ENCODE measurements at regions not wholly inside any gene's neighbourhood (a gene's known extent, or its start where the extent isn't known, plus 50 kb on each side); places are given as distances from the start of the nearest gene placed in this dataset.

- Histone ChIP-seq H3K27me3 (replicated peaks; ENCODE audit: control insufficient read depth, insufficient read depth, low read length) (no peaks in the 10 kb centered on the region), H3K36me3 (ENCODE audit: control insufficient read depth, insufficient read depth, low read length) (no peaks in the 10 kb centered on the region), H3K4me3 (replicated peaks; ENCODE audit: low read depth, low read length) (no peak overlapping the region)
- DNase-seq (ENCODE audit: extremely low read depth, insufficient read length) = no peak
- TF ChIP-seq CTCF (IDR thresholded peaks at IDR 0.05; ENCODE audit: insufficient read depth, low read length, poor library complexity, severe bottlenecking) = no peak
Measured at GRCh38 chrX:20421275-20421674, 154.6 kb upstream of the RPS6KA3 start.

- no peak overlapping the region for H3K4me3 ChIP-seq (replicated peaks; ENCODE audit: low read depth, low read length)
- no peaks in the 10 kb centered on the region for H3K36me3 ChIP-seq (ENCODE audit: control insufficient read depth, insufficient read depth, low read length)
- no peaks in the 10 kb centered on the region for H3K27me3 ChIP-seq (replicated peaks; ENCODE audit: control insufficient read depth, insufficient read depth, low read length)
- DNase-seq (ENCODE audit: extremely low read depth, insufficient read length) = no peak
- no peak for TF ChIP-seq CTCF (IDR thresholded peaks at IDR 0.05; ENCODE audit: insufficient read depth, low read length, poor library complexity, severe bottlenecking)
Measured at GRCh38 chrX:20420058-20420457, 153.3 kb upstream of the RPS6KA3 start.

- no peaks in the 10 kb centered on the region for H3K36me3 ChIP-seq (ENCODE audit: control insufficient read depth, insufficient read depth, low read length)
- no peaks in the 10 kb centered on the region for H3K27me3 ChIP-seq (replicated peaks; ENCODE audit: control insufficient read depth, insufficient read depth, low read length)
- TF ChIP-seq CTCF (IDR thresholded peaks at IDR 0.05; ENCODE audit: insufficient read depth, low read length, poor library complexity, severe bottlenecking) = no peak
- DNase-seq (ENCODE audit: extremely low read depth, insufficient read length) = peak; percentile 20
- no peak overlapping the region for H3K4me3 ChIP-seq (replicated peaks; ENCODE audit: low read depth, low read length)
Measured at GRCh38 chrX:20418379-20419150, 151.9 kb upstream of the RPS6KA3 start.

- no peak for DNase-seq (ENCODE audit: extremely low read depth, insufficient read length)
- H3K36me3 ChIP-seq (ENCODE audit: control insufficient read depth, insufficient read depth, low read length) = no peaks in the 10 kb centered on the region
- TF ChIP-seq CTCF (IDR thresholded peaks at IDR 0.05; ENCODE audit: insufficient read depth, low read length, poor library complexity, severe bottlenecking) = no peak
- no peaks in the 10 kb centered on the region for H3K27me3 ChIP-seq (replicated peaks; ENCODE audit: control insufficient read depth, insufficient read depth, low read length)
- no peak overlapping the region for H3K4me3 ChIP-seq (replicated peaks; ENCODE audit: low read depth, low read length)
Measured at GRCh38 chrX:20414762-20415445, 148.2 kb upstream of the RPS6KA3 start.

GRCh38 chrX:20414066-20414465 is 147.4 kb upstream of the RPS6KA3 start:
- DNase-seq (ENCODE audit: extremely low read depth, insufficient read length) = no peak
- Histone ChIP-seq H3K4me3 (replicated peaks; ENCODE audit: low read depth, low read length) (no peak overlapping the region), H3K36me3 (ENCODE audit: control insufficient read depth, insufficient read depth, low read length) (no peaks in the 10 kb centered on the region), H3K27me3 (replicated peaks; ENCODE audit: control insufficient read depth, insufficient read depth, low read length) (no peaks in the 10 kb centered on the region)
- TF ChIP-seq CTCF (IDR thresholded peaks at IDR 0.05; ENCODE audit: insufficient read depth, low read length, poor library complexity, severe bottlenecking) = no peak
